A673 (cell line): ENCODE measurements at regions not wholly inside any gene's neighbourhood (a gene's known extent, or its start where the extent isn't known, plus 50 kb on each side); places are given as distances from the start of the nearest gene placed in this dataset.

Experiments used
- BruUV-seq: library from RNA; stranded (reverse); fragments of 400-500 nt; replicated peaks from 2 replicates; lab custom pipeline; 2021; lab: Mats Ljungman, UMichigan
- CTCF ChIA-PET: fragments of 300-600 bp; sonication (Branson Sonifier 250); formaldehyde crosslinking; loops from one replicate; lab custom pipeline; 2022; ENCODE audit warnings: antibody characterized with exemption; lab: Charles Lee
- POLR2A ChIA-PET: fragments of 300-600 bp; sonication (Branson Sonifier 250); formaldehyde crosslinking; loops from one replicate; lab custom pipeline; 2022; ENCODE audit warnings: antibody characterized with exemption; ENCODE audit not compliant: low non-redundant PET; lab: Charles Lee
- DNase-seq: peaks from one replicate; pipeline ENCODE4 v3.0.0-alpha.2; 2015; ENCODE audit warnings: low spot score
- H3K27ac ChIP-seq: fragments of 200-600 bp; sonication (generic); 2 replicates; pipeline ENCODE4 v1.5.1; 2016; ENCODE audit warnings: mixed run types, low read depth, mild to moderate bottlenecking, mixed read lengths, antibody characterized with exemption, low read length; ENCODE audit not compliant: poor library complexity, severe bottlenecking
- H3K27me3 ChIP-seq: fragments of 200-600 bp; sonication (generic); replicated peaks from 2 replicates; pipeline ENCODE4 v1.6.1; 2017; ENCODE audit warnings: mixed run types, low read depth, mild to moderate bottlenecking, mixed read lengths, antibody characterized with exemption, low read length; ENCODE audit not compliant: insufficient read depth, poor library complexity
- H3K36me3 ChIP-seq: fragments of 200-600 bp; sonication (generic); 2 replicates; pipeline ENCODE4 v1.6.1; 2016; ENCODE audit warnings: mixed run types, mild to moderate bottlenecking, mixed read lengths, antibody characterized with exemption, low read length; ENCODE audit not compliant: insufficient read depth, poor library complexity, severe bottlenecking
- H3K4me1 ChIP-seq: fragments of 200-600 bp; sonication (generic); 2 replicates; pipeline ENCODE4 v1.6.1; 2017; ENCODE audit warnings: mixed run types, mild to moderate bottlenecking, mixed read lengths, antibody characterized with exemption, low read length; ENCODE audit not compliant: insufficient read depth, poor library complexity, severe bottlenecking
- H3K4me3 ChIP-seq: fragments of 200-600 bp; sonication (generic); 2 replicates; pipeline ENCODE4 v1.5.1; 2016; ENCODE audit warnings: low read depth, mixed run types, mild to moderate bottlenecking, mixed read lengths, low read length; ENCODE audit not compliant: poor library complexity, severe bottlenecking
- H3K9me3 ChIP-seq: fragments of 200-600 bp; sonication (generic); 2 replicates; pipeline ENCODE4 v1.6.1; 2016; ENCODE audit warnings: mixed run types, low read depth, mild to moderate bottlenecking, mixed read lengths, antibody characterized with exemption, low read length; ENCODE audit not compliant: poor library complexity, severe bottlenecking
- CTCF ChIP-seq: fragments of 300-800, 200-600 bp; sonication (generic); conservative IDR thresholded peaks from 2 replicates; pipeline ENCODE4 v1.5.1; 2017; ENCODE audit warnings: low read depth, mild to moderate bottlenecking, antibody characterized with exemption, low read length, moderate library complexity, mixed read lengths
- EZH2 ChIP-seq: fragments of 200-600 bp; sonication (generic); IDR thresholded peaks from 2 replicates; pipeline ENCODE4 v1.6.1; 2017; ENCODE audit warnings: borderline replicate concordance, low read depth, mild to moderate bottlenecking, mixed read lengths, antibody characterized with exemption, low read length; ENCODE audit not compliant: poor library complexity, severe bottlenecking
- intact Hi-C: fragments of 100-400 bp; cut with micrococcal nuclease; formaldehyde crosslinking; loops from one replicate; pipeline ENCODE4 v1.10.0; 2022; ENCODE audit not compliant: unreplicated experiment

- no TSS peak for BruUV-seq
- intact Hi-C loops, result no loop called here
- TF ChIP-seq EZH2 (no peak), CTCF (no peak)
- H3K27ac ChIP-seq, result no peak overlapping the region
- H3K36me3 ChIP-seq, result no peaks in the 10 kb centered on the region
- no peak overlapping the region for H3K4me3 ChIP-seq
- H3K4me1 ChIP-seq, result no peaks in the 10 kb centered on the region
- H3K27me3 ChIP-seq, result no peaks in the 10 kb centered on the region
- no peak for DNase-seq
- no peaks in the 10 kb centered on the region for H3K9me3 ChIP-seq
- POLR2A ChIA-PET, result interaction anchor here (0.6 kb wide), 1 partner anchor 25 kb away, joined by 15 read pairs; no protein-coding TSS in a partner anchor
- CTCF ChIA-PET, result no interaction called here
Measured at GRCh38 chr1:30104551-30104950, 618.8 kb downstream of the MATN1 start.

- TF ChIP-seq CTCF (no peak), EZH2 (no peak)
- Histone ChIP-seq H3K4me3 (no peak overlapping the region), H3K27me3 (no peaks in the 10 kb centered on the region), H3K36me3 (no peaks in the 10 kb centered on the region), H3K4me1 (no peaks in the 10 kb centered on the region), H3K9me3 (no peaks in the 10 kb centered on the region), H3K27ac (no peak overlapping the region)
- CTCF ChIA-PET, result no interaction called here
- no peak for DNase-seq
- intact Hi-C loops, result no loop called here
- BruUV-seq, result no TSS peak
- POLR2A ChIA-PET, result no interaction called here
Measured at GRCh38 chr1:30103708-30104411, 619.5 kb downstream of the MATN1 start.

GRCh38 chr1:30102605-30103004, 620.8 kb downstream of the MATN1 start:
- DNase-seq, result no peak
- Histone ChIP-seq H3K9me3 (no peaks in the 10 kb centered on the region), H3K4me3 (no peak overlapping the region), H3K36me3 (no peaks in the 10 kb centered on the region), H3K27me3 (no peaks in the 10 kb centered on the region), H3K27ac (no peak overlapping the region), H3K4me1 (no peaks in the 10 kb centered on the region)
- intact Hi-C loops, result no loop called here
- BruUV-seq, result no TSS peak
- no peak for TF ChIP-seq CTCF
- ChIA-PET POLR2A (no interaction called here), CTCF (no interaction called here)
